COLO668 (cell line): ENCODE measurements at regions not wholly inside any gene's neighbourhood (a gene's known extent, or its start where the extent isn't known, plus 50 kb on each side); places are given as distances from the start of the nearest gene placed in this dataset.

ENCODE experiments used
- DNase-seq: peaks from one replicate; lab custom pipeline; 2025; ENCODE audit not compliant: unreplicated experiment; lab: John Stamatoyannopoulos, UW

GRCh38 chr13:24007979-24008620 is 110.8 kb upstream of the C1QTNF9B start:
- DNase-seq, result no peak

GRCh38 chr13:24008679-24009078 is 111.4 kb upstream of the C1QTNF9B start:
- no peak for DNase-seq

- peak; percentile 50 for DNase-seq
These were observed 114.0 kb upstream of the C1QTNF9B start for GRCh38 chr13:24011266-24011665.

- no peak for DNase-seq
These were observed 115.3 kb upstream of the C1QTNF9B start for GRCh38 chr13:24012648-24013047.

- no peak for DNase-seq
These were observed 115.9 kb upstream of the C1QTNF9B start for GRCh38 chr13:24013189-24013588.

- DNase-seq, result no peak
These were observed 118.7 kb upstream of the C1QTNF9B start for GRCh38 chr13:24016046-24016445.

GRCh38 chr13:24022568-24022967 is 125.3 kb upstream of the C1QTNF9B start:
- DNase-seq, result no peak

- DNase-seq, result no peak
These were observed 125.8 kb upstream of the C1QTNF9B start for GRCh38 chr13:24023073-24023472.

- DNase-seq, result no peak
These were observed 130.2 kb upstream of the C1QTNF9B start for GRCh38 chr13:24027494-24027893.

GRCh38 chr13:24032252-24032651 is 128.3 kb upstream of the SPATA13 start:
- DNase-seq, result no peak

- DNase-seq, result no peak
These were observed 127.8 kb upstream of the SPATA13 start for GRCh38 chr13:24032674-24033073.

GRCh38 chr13:24033527-24034302 is 126.8 kb upstream of the SPATA13 start:
- DNase-seq, result no peak

- no peak for DNase-seq
These were observed 125.1 kb upstream of the SPATA13 start for GRCh38 chr13:24035411-24035810.

- no peak for DNase-seq
These were observed 124.4 kb upstream of the SPATA13 start for GRCh38 chr13:24036115-24036514.

- no peak for DNase-seq
These were observed 122.1 kb upstream of the SPATA13 start for GRCh38 chr13:24038405-24038804.

- DNase-seq, result peak; percentile 57
These were observed 121.6 kb upstream of the SPATA13 start for GRCh38 chr13:24038841-24039330.

- DNase-seq, result no peak
These were observed 120.7 kb upstream of the SPATA13 start for GRCh38 chr13:24039621-24040475.

- no peak for DNase-seq
These were observed 119.7 kb upstream of the SPATA13 start for GRCh38 chr13:24040835-24041234.

- DNase-seq, result no peak
These were observed 118.8 kb upstream of the SPATA13 start for GRCh38 chr13:24041651-24042225.

- DNase-seq, result peak; percentile 66
These were observed 117.6 kb upstream of the SPATA13 start for GRCh38 chr13:24042710-24043440.
